ENCODE measurements at regions not wholly inside any gene's neighbourhood (a gene's known extent, or its start where the extent isn't known, plus 50 kb on each side); places are given as distances from the start of the nearest gene placed in this dataset.

DNA sequence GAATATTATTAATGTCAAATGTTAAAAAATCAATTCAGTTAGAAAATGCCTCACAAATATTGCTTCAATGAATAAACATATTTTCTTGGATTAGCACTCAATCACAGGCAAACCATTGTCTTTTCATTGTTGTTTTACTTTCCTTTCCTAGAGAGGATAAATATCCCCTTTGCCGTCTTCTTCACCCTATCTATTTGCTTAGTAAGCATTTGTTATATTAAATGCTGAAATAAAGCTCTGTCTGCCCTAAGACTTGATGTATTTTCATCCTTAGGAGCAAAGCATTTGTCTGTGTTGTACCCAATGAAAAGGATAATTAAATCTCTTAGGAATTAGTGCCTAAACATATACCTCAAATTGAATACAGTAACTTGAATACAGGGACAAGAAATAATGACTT is 1071.2 kb upstream of the GYPC start:
- H3K4me3 ChIP-seq (ENCODE audit: low read length, poor library complexity, severe bottlenecking): no peak overlapping the region
- H3K27me3 ChIP-seq (ENCODE audit: insufficient read depth, low read length, poor library complexity, severe bottlenecking): no peaks in the 10 kb centered on the region
- H4K20me1 ChIP-seq (ENCODE audit: insufficient read depth, low read length, poor library complexity, severe bottlenecking): no peaks in the 10 kb centered on the region
- no peak for TF ChIP-seq EZH2phosphoT487 (IDR thresholded peaks at IDR 0.05; ENCODE audit: borderline replicate concordance)
- TF ChIP-seq, protein P1, sequence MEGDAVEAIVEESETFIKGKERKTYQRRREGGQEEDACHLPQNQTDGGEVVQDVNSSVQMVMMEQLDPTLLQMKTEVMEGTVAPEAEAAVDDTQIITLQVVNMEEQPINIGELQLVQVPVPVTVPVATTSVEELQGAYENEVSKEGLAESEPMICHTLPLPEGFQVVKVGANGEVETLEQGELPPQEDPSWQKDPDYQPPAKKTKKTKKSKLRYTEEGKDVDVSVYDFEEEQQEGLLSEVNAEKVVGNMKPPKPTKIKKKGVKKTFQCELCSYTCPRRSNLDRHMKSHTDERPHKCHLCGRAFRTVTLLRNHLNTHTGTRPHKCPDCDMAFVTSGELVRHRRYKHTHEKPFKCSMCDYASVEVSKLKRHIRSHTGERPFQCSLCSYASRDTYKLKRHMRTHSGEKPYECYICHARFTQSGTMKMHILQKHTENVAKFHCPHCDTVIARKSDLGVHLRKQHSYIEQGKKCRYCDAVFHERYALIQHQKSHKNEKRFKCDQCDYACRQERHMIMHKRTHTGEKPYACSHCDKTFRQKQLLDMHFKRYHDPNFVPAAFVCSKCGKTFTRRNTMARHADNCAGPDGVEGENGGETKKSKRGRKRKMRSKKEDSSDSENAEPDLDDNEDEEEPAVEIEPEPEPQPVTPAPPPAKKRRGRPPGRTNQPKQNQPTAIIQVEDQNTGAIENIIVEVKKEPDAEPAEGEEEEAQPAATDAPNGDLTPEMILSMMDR (conservative IDR thresholded peaks at IDR 0.05; ENCODE audit: low read length): no peak
- no peaks in the 10 kb centered on the region for H3K9me2 ChIP-seq (replicated peaks; ENCODE audit: low read depth, low read length)
- no peak overlapping the region for H2AFZ ChIP-seq (ENCODE audit: low read length)
- no peaks in the 10 kb centered on the region for H3F3A ChIP-seq (ENCODE audit: low read depth)
- H3K36me3 ChIP-seq (ENCODE audit: insufficient read depth, low read length): no peaks in the 10 kb centered on the region
- H3K9me3 ChIP-seq (ENCODE audit: insufficient read depth, low read depth, low read length): no peaks in the 10 kb centered on the region
- H3K4me1 ChIP-seq (ENCODE audit: insufficient read depth, low read length, poor library complexity, severe bottlenecking): no peaks in the 10 kb centered on the region
- H3K9ac ChIP-seq (ENCODE audit: low read depth, low read length, poor library complexity, severe bottlenecking): no peak overlapping the region
- H3K79me2 ChIP-seq (ENCODE audit: insufficient read depth, low read length): no peaks in the 10 kb centered on the region
- no peak overlapping the region for H3K4me2 ChIP-seq (ENCODE audit: low read depth, low read length, poor library complexity, severe bottlenecking)

DNA sequence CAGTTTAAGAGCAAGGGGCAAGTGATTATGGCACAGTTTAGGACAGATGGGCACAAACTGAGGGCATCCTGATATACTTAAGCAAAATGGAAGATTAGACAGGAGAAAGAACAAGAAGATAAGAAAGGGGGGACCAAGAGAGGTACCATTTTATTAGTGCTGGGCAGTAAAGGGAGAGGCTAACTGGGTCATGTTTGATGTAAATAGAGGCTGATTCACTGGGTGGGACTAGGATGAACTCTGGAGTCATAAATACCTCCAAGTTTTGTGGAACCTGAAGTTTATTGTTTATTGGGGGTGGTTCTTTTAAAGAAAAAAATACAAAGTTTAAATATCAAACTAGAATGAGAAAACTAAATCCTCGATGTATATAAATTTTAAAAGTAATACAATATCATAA is 1067.2 kb upstream of the GYPC start:
- TF ChIP-seq, protein P1 (conservative IDR thresholded peaks at IDR 0.05; ENCODE audit: low read length): no peak
- TF ChIP-seq EZH2phosphoT487 (IDR thresholded peaks at IDR 0.05; ENCODE audit: borderline replicate concordance): no peak
- Histone ChIP-seq H4K20me1 (ENCODE audit: insufficient read depth, low read length, poor library complexity, severe bottlenecking) (no peaks in the 10 kb centered on the region), H3K9ac (ENCODE audit: low read depth, low read length, poor library complexity, severe bottlenecking) (no peak overlapping the region), H3K4me1 (ENCODE audit: insufficient read depth, low read length, poor library complexity, severe bottlenecking) (no peaks in the 10 kb centered on the region), H3K9me3 (ENCODE audit: insufficient read depth, low read depth, low read length) (no peaks in the 10 kb centered on the region), H3F3A (ENCODE audit: low read depth) (no peaks in the 10 kb centered on the region), H3K4me3 (ENCODE audit: low read length, poor library complexity, severe bottlenecking) (no peak overlapping the region), H3K36me3 (ENCODE audit: insufficient read depth, low read length) (no peaks in the 10 kb centered on the region), H3K79me2 (ENCODE audit: insufficient read depth, low read length) (no peaks in the 10 kb centered on the region), H3K27me3 (ENCODE audit: insufficient read depth, low read length, poor library complexity, severe bottlenecking) (no peaks in the 10 kb centered on the region), H2AFZ (ENCODE audit: low read length) (no peak overlapping the region), H3K4me2 (ENCODE audit: low read depth, low read length, poor library complexity, severe bottlenecking) (no peak overlapping the region), H3K9me2 (replicated peaks; ENCODE audit: low read depth, low read length) (no peaks in the 10 kb centered on the region)

DNA sequence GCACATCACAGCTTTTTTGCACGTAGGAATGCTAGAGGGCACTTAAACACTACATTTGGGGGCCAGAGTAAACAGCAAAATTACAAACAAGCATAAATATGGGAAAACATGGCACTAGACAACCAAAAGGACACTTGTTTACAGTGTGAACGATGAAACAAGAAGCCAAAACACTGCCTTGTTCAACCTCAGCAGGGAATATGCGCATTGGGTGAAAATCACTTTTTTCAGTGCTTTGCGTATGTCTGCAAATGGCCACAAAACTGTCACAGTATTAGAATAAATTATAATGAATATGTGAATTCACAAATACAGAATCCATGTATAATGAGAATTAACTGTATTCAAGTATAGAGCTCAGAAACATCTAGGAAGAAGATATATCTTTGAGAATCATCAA is 1064.0 kb upstream of the GYPC start:
- Histone ChIP-seq H4K20me1 (ENCODE audit: insufficient read depth, low read length, poor library complexity, severe bottlenecking) (no peaks in the 10 kb centered on the region), H3K4me2 (ENCODE audit: low read depth, low read length, poor library complexity, severe bottlenecking) (no peak overlapping the region), H3K79me2 (ENCODE audit: insufficient read depth, low read length) (no peaks in the 10 kb centered on the region), H3K9ac (ENCODE audit: low read depth, low read length, poor library complexity, severe bottlenecking) (no peak overlapping the region), H3K9me3 (ENCODE audit: insufficient read depth, low read depth, low read length) (no peaks in the 10 kb centered on the region), H3K9me2 (replicated peaks; ENCODE audit: low read depth, low read length) (no peaks in the 10 kb centered on the region), H2AFZ (ENCODE audit: low read length) (no peak overlapping the region), H3K4me3 (ENCODE audit: low read length, poor library complexity, severe bottlenecking) (no peak overlapping the region), H3F3A (ENCODE audit: low read depth) (no peaks in the 10 kb centered on the region), H3K27me3 (ENCODE audit: insufficient read depth, low read length, poor library complexity, severe bottlenecking) (no peaks in the 10 kb centered on the region), H3K36me3 (ENCODE audit: insufficient read depth, low read length) (no peaks in the 10 kb centered on the region), H3K4me1 (ENCODE audit: insufficient read depth, low read length, poor library complexity, severe bottlenecking) (no peaks in the 10 kb centered on the region)
- no peak for TF ChIP-seq EZH2phosphoT487 (IDR thresholded peaks at IDR 0.05; ENCODE audit: borderline replicate concordance)

DNA sequence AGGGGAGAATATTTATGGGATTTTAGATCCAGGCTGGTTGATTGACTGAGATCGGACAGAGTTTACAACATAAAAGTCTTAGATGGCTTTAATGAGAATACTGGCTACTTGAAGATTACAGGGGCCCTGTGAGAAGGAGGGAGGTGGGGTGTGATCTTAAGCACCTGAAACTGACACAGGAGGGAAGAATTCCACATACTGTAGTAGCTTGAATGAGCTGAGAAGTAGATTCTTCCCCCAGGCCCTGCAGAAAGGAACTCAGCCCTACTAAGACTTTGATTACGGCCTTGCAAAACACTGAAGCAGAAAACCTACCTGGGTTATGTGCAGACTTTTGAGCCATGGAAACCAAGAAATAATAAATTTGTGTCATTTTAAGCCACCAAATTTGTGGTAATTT is 1062.9 kb upstream of the GYPC start:
- Histone ChIP-seq H3K27me3 (ENCODE audit: insufficient read depth, low read length, poor library complexity, severe bottlenecking) (no peaks in the 10 kb centered on the region), H4K20me1 (ENCODE audit: insufficient read depth, low read length, poor library complexity, severe bottlenecking) (no peaks in the 10 kb centered on the region), H3K9me2 (replicated peaks; ENCODE audit: low read depth, low read length) (no peaks in the 10 kb centered on the region), H3K4me1 (ENCODE audit: insufficient read depth, low read length, poor library complexity, severe bottlenecking) (no peaks in the 10 kb centered on the region), H3F3A (ENCODE audit: low read depth) (no peaks in the 10 kb centered on the region), H2AFZ (ENCODE audit: low read length) (no peak overlapping the region), H3K9me3 (ENCODE audit: insufficient read depth, low read depth, low read length) (no peaks in the 10 kb centered on the region), H3K9ac (ENCODE audit: low read depth, low read length, poor library complexity, severe bottlenecking) (no peak overlapping the region), H3K36me3 (ENCODE audit: insufficient read depth, low read length) (no peaks in the 10 kb centered on the region), H3K4me2 (ENCODE audit: low read depth, low read length, poor library complexity, severe bottlenecking) (no peak overlapping the region), H3K4me3 (ENCODE audit: low read length, poor library complexity, severe bottlenecking) (no peak overlapping the region), H3K79me2 (ENCODE audit: insufficient read depth, low read length) (no peaks in the 10 kb centered on the region)
- TF ChIP-seq EZH2phosphoT487 (IDR thresholded peaks at IDR 0.05; ENCODE audit: borderline replicate concordance): no peak
- TF ChIP-seq, protein P1 (conservative IDR thresholded peaks at IDR 0.05; ENCODE audit: low read length): no peak

Measured in Loucy (cell line).